Gastroesophageal sphincter (tissue), 4 donors: ENCODE measurements at regions not wholly inside any gene's neighbourhood (a gene's known extent, or its start where the extent isn't known, plus 50 kb on each side); places are given as distances from the start of the nearest gene placed in this dataset.

ENCODE experiments used
- ATAC-seq: fragments of 150-250 bp; one replicate; pipeline ENCODE4 v1.9.1; 2016; ENCODE audit warnings: mild to moderate bottlenecking, moderate library complexity
- H3K27ac ChIP-seq, 4 donors: fragments of 200-600 bp; sonication (generic) in 3 of 4; 1 replicate in 3 of 4; 2 replicates in 1 of 4; pipeline ENCODE4 v1.5.1; 2016 to 2019
- H3K27me3 ChIP-seq: fragments of 200-600 bp; sonication (generic); one replicate; pipeline ENCODE4 v1.5.1; 2019
- H3K36me3 ChIP-seq, 2 donors: fragments of 200-600 bp; sonication (generic); one replicate each; pipeline ENCODE4 v1.5.1; 2019; ENCODE audit warnings: control low read depth in 1 of 2
- H3K4me1 ChIP-seq, 3 donors: fragments of 200-600 bp; sonication (generic); 1 replicate in 2 of 3; 2 replicates in 1 of 3; pipeline ENCODE4 v1.5.1; 2016 to 2019; ENCODE audit warnings: control low read depth in 2 of 3
- H3K4me3 ChIP-seq, 2 donors: fragments of 200-600 bp; sonication (generic); one replicate each; pipeline ENCODE4 v1.5.1; 2019; ENCODE audit warnings: mild to moderate bottlenecking in 1 of 2, moderate library complexity in 1 of 2
- H3K9me3 ChIP-seq, 3 donors: fragments of 200-600 bp; sonication (generic); one replicate each; pipeline ENCODE4 v1.5.1; 2017 to 2019; ENCODE audit warnings: control low read depth in 2 of 3
- CTCF ChIP-seq, 4 experiments: fragments of 200-600 bp in 2 of 4; fragments of 450-650 bp in 2 of 4; sonication (generic) in 1 of 4; IDR thresholded peaks; one replicate each; pipeline ENCODE4 v1.5.1; 2017 to 2019; ENCODE audit warnings: antibody characterized with exemption in 4 of 4, mild to moderate bottlenecking in 2 of 4, moderate library complexity in 2 of 4
- EP300 ChIP-seq: sonication (generic); formaldehyde crosslinking; IDR thresholded peaks from one replicate; pipeline ENCODE4 v1.6.1; 2017; ENCODE audit warnings: antibody characterized with exemption, mild to moderate bottlenecking
- POLR2A ChIP-seq, 2 donors: fragments of 450-650 bp; IDR thresholded peaks; one replicate each; pipeline ENCODE4 v1.6.1; 2017; ENCODE audit warnings: antibody characterized with exemption in 2 of 2, mild to moderate bottlenecking in 2 of 2, moderate library complexity in 1 of 2
- POLR2AphosphoS5 ChIP-seq: sonication (generic); formaldehyde crosslinking; IDR thresholded peaks from one replicate; pipeline ENCODE4 v1.6.1; 2017; ENCODE audit warnings: antibody characterized with exemption
- WGBS, 2 donors: methylation state at CpG; one replicate each; pipeline ENCODE4 v1.1.5; 2018; ENCODE audit warnings: low coverage in 1 of 2; 5-methylcytosine and 5-hydroxymethylcytosine counted together

DNA sequence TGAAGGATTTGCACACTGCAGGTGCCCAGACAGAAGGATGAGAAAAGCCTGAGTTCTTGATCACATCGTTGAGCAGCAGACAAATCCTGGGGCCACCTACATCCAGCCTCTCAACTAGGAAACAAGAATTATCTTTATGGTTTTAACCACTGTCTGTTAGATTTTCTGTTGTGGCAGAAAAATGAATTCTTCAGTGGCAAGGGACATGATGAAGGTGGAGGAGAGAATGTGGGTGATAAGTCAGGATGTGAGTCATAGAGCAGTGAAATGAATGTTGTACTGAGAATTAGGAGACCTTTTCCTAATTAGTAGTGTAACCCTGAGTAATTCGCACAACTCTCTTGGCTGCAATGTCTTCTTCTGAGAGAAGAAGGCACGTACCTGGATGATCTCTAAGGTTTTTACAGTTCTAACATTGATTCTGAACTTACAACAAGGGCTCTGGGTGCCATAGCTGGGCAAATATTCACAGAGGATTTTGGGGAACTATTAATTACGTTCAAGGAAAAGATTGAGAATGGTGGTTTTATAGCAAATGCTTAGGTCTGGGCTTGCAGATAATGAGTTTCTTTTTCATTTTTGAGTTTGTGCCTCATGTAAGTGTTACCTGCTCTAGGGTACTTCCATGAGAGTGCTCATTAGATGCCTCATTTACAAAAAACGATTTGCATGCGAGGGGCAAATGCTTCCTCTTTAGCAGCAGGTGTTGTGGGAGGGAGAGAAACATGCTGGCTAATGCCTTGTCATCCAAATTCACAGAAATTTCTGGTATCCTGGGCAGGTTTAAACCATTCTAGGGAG is 111.0 kb upstream of the KL start:
- no peak for ATAC-seq
- Histone ChIP-seq H3K27me3 (no peaks in the 10 kb centered on the region), H3K36me3 (no peaks in the 10 kb centered on the region), H3K9me3 (no peaks in the 10 kb centered on the region), H3K4me1 (peaks cover 0 to 38% (median 8%) of the 10 kb centered on the region in 3 donors), H3K4me3 (no peak overlapping the region), H3K27ac (peak overlapping the region in 1 of 4 donors; percentile 16)
- TF ChIP-seq POLR2AphosphoS5 (no peak), POLR2A (IDR thresholded peaks at IDR 0.05) (no peak), CTCF (IDR thresholded peaks at IDR 0.05) (no peak), EP300 (no peak)
- WGBS, 2 donors: 65 to 71% methylated on average over 5 to 6 of the region's 6 CpGs

GRCh38 chr13:32905864-32906180 is 110.4 kb upstream of the KL start:
- H3K9me3 ChIP-seq: no peaks in the 10 kb centered on the region
- H3K27me3 ChIP-seq: no peaks in the 10 kb centered on the region
- WGBS, 2 donors: 6 to 26% methylated on average over 4 of the region's 4 CpGs
- TF ChIP-seq POLR2A (IDR thresholded peaks at IDR 0.05) (no peak), POLR2AphosphoS5 (no peak), EP300 (no peak), CTCF (IDR thresholded peaks at IDR 0.05) (no peak)
- H3K4me3 ChIP-seq: no peak overlapping the region
- H3K27ac ChIP-seq: peak overlapping the region in 1 of 4 donors; percentile 16
- ATAC-seq: no peak
- peaks cover 0 to 38% (median 8%) of the 10 kb centered on the region in 3 donors for H3K4me1 ChIP-seq
- no peaks in the 10 kb centered on the region for H3K36me3 ChIP-seq

GRCh38 chr13:32907211-32907610 is 109.0 kb upstream of the KL start:
- ATAC-seq: no peak
- H3K4me1 ChIP-seq: peaks cover 0 to 38% (median 8%) of the 10 kb centered on the region in 3 donors
- H3K4me3 ChIP-seq: no peak overlapping the region
- WGBS, 2 donors: 88% methylated on average over 1 of the region's 1 CpG; no CpG with 5 or more reads in 1 of the 2 donors
- no peaks in the 10 kb centered on the region for H3K27me3 ChIP-seq
- H3K9me3 ChIP-seq: no peaks in the 10 kb centered on the region
- no peaks in the 10 kb centered on the region for H3K36me3 ChIP-seq
- no peak overlapping the region for H3K27ac ChIP-seq
- no peak for TF ChIP-seq CTCF (IDR thresholded peaks at IDR 0.05)
- no peak for TF ChIP-seq EP300
- TF ChIP-seq POLR2AphosphoS5: no peak
- TF ChIP-seq POLR2A (IDR thresholded peaks at IDR 0.05): no peak

DNA sequence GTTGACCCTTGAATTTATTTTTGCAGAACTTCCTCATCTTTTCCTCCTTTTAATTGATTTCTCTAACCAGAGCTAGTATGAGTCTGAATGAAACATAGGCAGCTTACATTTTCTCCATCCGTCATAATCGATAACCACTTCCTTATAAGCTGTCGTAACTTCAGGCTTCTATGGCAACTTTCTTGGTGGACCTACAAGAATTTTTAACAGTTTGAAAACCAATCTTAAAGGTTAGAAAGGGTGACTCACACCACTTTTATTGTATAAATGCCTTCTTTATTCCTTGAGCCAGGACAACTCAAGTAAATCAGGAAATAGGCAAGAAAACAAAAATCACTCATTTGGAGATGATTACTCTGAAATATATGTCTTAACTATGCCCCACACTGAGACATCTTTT is 105.7 kb upstream of the KL start:
- 76% methylated on average over 3 of the region's 3 CpGs for WGBS, 2 donors
- H3K36me3 ChIP-seq: no peaks in the 10 kb centered on the region
- no peaks in the 10 kb centered on the region for H3K9me3 ChIP-seq
- H3K4me1 ChIP-seq: peaks cover 0 to 17% (median 6%) of the 10 kb centered on the region in 3 donors
- no peaks in the 10 kb centered on the region for H3K27me3 ChIP-seq
- no peak for TF ChIP-seq EP300
- TF ChIP-seq POLR2AphosphoS5: no peak
- TF ChIP-seq POLR2A (IDR thresholded peaks at IDR 0.05): no peak
- TF ChIP-seq CTCF (IDR thresholded peaks at IDR 0.05): no peak
- ATAC-seq: no peak
- no peak overlapping the region for H3K4me3 ChIP-seq
- H3K27ac ChIP-seq: no peak overlapping the region

- peaks cover 0 to 8% (median 0%) of the 10 kb centered on the region in 3 donors for H3K4me1 ChIP-seq
- TF ChIP-seq POLR2A (IDR thresholded peaks at IDR 0.05): no peak
- TF ChIP-seq CTCF (IDR thresholded peaks at IDR 0.05): no peak
- no peak for TF ChIP-seq EP300
- no peak for TF ChIP-seq POLR2AphosphoS5
- no peak overlapping the region for H3K27ac ChIP-seq
- H3K36me3 ChIP-seq: no peaks in the 10 kb centered on the region
- peaks cover 0 to 5% (median 0%) of the 10 kb centered on the region in 3 donors for H3K9me3 ChIP-seq
- no CpG with 5 or more reads among the region's 2 CpGs for WGBS, 2 donors
- no peaks in the 10 kb centered on the region for H3K27me3 ChIP-seq
- no peak for ATAC-seq
- no peak overlapping the region for H3K4me3 ChIP-seq
Measured at GRCh38 chr13:32911506-32911905, 104.7 kb upstream of the KL start.
